ENCODE measurements at regions not wholly inside any gene's neighbourhood (a gene's known extent, or its start where the extent isn't known, plus 50 kb on each side); places are given as distances from the start of the nearest gene placed in this dataset.

GRCh38 chr12:111224186-111225066 is 144.5 kb downstream of the PHETA1 start:
- no peak for DNase-seq (ENCODE audit: low read depth)
- no peak for TF ChIP-seq CTCF (IDR thresholded peaks at IDR 0.05; ENCODE audit: insufficient read depth, low read depth, low read length)
- no peak overlapping the region for H3K4me3 ChIP-seq (ENCODE audit: low read depth, low read length)

- no peak overlapping the region for H3K4me3 ChIP-seq (ENCODE audit: low read depth, low read length)
- no peak for DNase-seq (ENCODE audit: low read depth)
- no peak for TF ChIP-seq CTCF (IDR thresholded peaks at IDR 0.05; ENCODE audit: insufficient read depth, low read depth, low read length)
These were observed 146.4 kb downstream of the PHETA1 start for GRCh38 chr12:111222523-111222922.

- H3K4me3 ChIP-seq (ENCODE audit: low read depth, low read length) = no peak overlapping the region
- TF ChIP-seq CTCF (IDR thresholded peaks at IDR 0.05; ENCODE audit: insufficient read depth, low read depth, low read length) = no peak
- no peak for DNase-seq (ENCODE audit: low read depth)
These were observed 146.9 kb downstream of the PHETA1 start for GRCh38 chr12:111222027-111222414.

GRCh38 chr12:111221062-111222026 is 147.6 kb downstream of the PHETA1 start:
- TF ChIP-seq CTCF (IDR thresholded peaks at IDR 0.05; ENCODE audit: insufficient read depth, low read depth, low read length) = no peak
- no peak for DNase-seq (ENCODE audit: low read depth)

GRCh38 chr12:111220363-111220762 is 148.5 kb downstream of the PHETA1 start:
- no peak for TF ChIP-seq CTCF (IDR thresholded peaks at IDR 0.05; ENCODE audit: insufficient read depth, low read depth, low read length)
- H3K4me3 ChIP-seq (ENCODE audit: low read depth, low read length) = no peak overlapping the region
- DNase-seq (ENCODE audit: low read depth) = no peak

More at GRCh38 chr12:111221062-111222026, 147.6 kb downstream of the PHETA1 start:
- no peak overlapping the region for H3K4me3 ChIP-seq (ENCODE audit: low read depth, low read length)

GRCh38 chr12:111219440-111219839 is 149.5 kb downstream of the PHETA1 start:
- TF ChIP-seq CTCF (IDR thresholded peaks at IDR 0.05; ENCODE audit: insufficient read depth, low read depth, low read length) = no peak
- no peak overlapping the region for H3K4me3 ChIP-seq (ENCODE audit: low read depth, low read length)

More at GRCh38 chr12:111219440-111219839, 149.5 kb downstream of the PHETA1 start:
- DNase-seq (ENCODE audit: low read depth) = no peak

All from fibroblast of villous mesenchyme (primary cell).